Tibial nerve (tissue), 4 donors: ENCODE measurements at regions not wholly inside any gene's neighbourhood (a gene's known extent, or its start where the extent isn't known, plus 50 kb on each side); places are given as distances from the start of the nearest gene placed in this dataset.

Source experiments
- EP300 ChIP-seq, 2 donors: sonication (generic); formaldehyde crosslinking; IDR thresholded peaks; one replicate each; pipeline ENCODE4 v1.6.1; 2017; ENCODE audit warnings: antibody characterized with exemption in 2 of 2, mild to moderate bottlenecking in 1 of 2
- POLR2A ChIP-seq, 2 donors: fragments of 450-650 bp; IDR thresholded peaks; one replicate each; pipeline ENCODE4 v1.6.1; 2017; ENCODE audit warnings: antibody characterized with exemption in 2 of 2, mild to moderate bottlenecking in 2 of 2, moderate library complexity in 2 of 2
- TF ChIP-seq, protein P1 (sequence below), 5 experiments: fragments of 200-600 bp in 3 of 5; fragments of 450-650 bp in 2 of 5; sonication (generic) in 3 of 5; IDR thresholded peaks; one replicate each; pipeline ENCODE4 v1.5.1; 2016 to 2019; ENCODE audit warnings: antibody characterized with exemption in 5 of 5, mild to moderate bottlenecking in 3 of 5, moderate library complexity in 2 of 5

DNA sequence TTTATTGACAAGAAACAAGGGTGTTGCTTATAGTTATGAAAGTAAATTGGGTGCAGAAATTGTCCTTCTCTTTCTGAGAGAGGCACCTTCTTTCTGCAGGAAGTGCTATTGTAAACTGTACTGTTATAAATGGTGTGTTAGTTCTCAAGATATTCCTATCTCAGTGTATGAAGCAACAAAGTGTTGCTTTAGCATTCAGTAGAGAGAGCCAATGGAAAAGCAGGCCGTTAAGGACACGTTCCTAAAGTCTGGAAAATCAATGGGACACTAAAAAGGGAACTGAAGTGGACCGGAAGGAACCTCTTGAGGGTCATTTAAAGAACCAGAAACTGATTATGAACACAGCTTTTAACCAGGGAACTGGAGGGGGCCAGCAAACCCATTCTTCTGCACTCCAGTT, 510.0 kb upstream of the ZEB2 start:
- TF ChIP-seq, protein P1, sequence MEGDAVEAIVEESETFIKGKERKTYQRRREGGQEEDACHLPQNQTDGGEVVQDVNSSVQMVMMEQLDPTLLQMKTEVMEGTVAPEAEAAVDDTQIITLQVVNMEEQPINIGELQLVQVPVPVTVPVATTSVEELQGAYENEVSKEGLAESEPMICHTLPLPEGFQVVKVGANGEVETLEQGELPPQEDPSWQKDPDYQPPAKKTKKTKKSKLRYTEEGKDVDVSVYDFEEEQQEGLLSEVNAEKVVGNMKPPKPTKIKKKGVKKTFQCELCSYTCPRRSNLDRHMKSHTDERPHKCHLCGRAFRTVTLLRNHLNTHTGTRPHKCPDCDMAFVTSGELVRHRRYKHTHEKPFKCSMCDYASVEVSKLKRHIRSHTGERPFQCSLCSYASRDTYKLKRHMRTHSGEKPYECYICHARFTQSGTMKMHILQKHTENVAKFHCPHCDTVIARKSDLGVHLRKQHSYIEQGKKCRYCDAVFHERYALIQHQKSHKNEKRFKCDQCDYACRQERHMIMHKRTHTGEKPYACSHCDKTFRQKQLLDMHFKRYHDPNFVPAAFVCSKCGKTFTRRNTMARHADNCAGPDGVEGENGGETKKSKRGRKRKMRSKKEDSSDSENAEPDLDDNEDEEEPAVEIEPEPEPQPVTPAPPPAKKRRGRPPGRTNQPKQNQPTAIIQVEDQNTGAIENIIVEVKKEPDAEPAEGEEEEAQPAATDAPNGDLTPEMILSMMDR (IDR thresholded peaks at IDR 0.05) = no peak
- TF ChIP-seq POLR2A (IDR thresholded peaks at IDR 0.05) (no peak), EP300 (IDR thresholded peaks at IDR 0.05) (no peak)
